Kidney (tissue), 13 donors: ENCODE measurements at regions not wholly inside any gene's neighbourhood (a gene's known extent, or its start where the extent isn't known, plus 50 kb on each side); places are given as distances from the start of the nearest gene placed in this dataset.

Experiments used
- DNase-seq, 5 donors: peaks; one replicate each; pipeline ENCODE4 v3.0.0-alpha.2; 2013 to 2020
- FAIRE-seq: peaks from 2 replicates; lab custom pipeline; 2012; peaks lifted over from hg19 to GRCh38; lab: Jason Lieb, UNC
- H3K27ac ChIP-seq, 2 donors: one replicate each; pipeline ENCODE4 v1.7.0; 2013; ENCODE audit warnings: low read depth in 2 of 2, low read length in 2 of 2, inconsistent platforms in 1 of 2
- H3K27me3 ChIP-seq: one replicate; pipeline ENCODE4 v1.7.1; 2013; ENCODE audit warnings: low read length, inconsistent platforms; ENCODE audit not compliant: control insufficient read depth, insufficient read depth
- H3K36me3 ChIP-seq, 3 donors: one replicate each; pipeline versions ENCODE4 v1.7.0 to v1.7.1; 2013; ENCODE audit warnings: low read length in 3 of 3, control low read depth in 1 of 3, inconsistent platforms in 1 of 3; ENCODE audit not compliant: insufficient read depth in 3 of 3, control insufficient read depth in 2 of 3
- H3K4me1 ChIP-seq, 3 donors: one replicate each; pipeline versions ENCODE4 v1.7.0 to v1.7.1; 2013; ENCODE audit warnings: low read length in 3 of 3, inconsistent platforms in 1 of 3, low read depth in 1 of 3; ENCODE audit not compliant: control insufficient read depth in 2 of 3, insufficient read depth in 2 of 3
- H3K4me3 ChIP-seq, 3 donors: one replicate each; pipeline versions ENCODE4 v1.7.0 to v1.8.1; 2013; ENCODE audit warnings: low read length in 3 of 3, control low read depth in 1 of 3, inconsistent platforms in 1 of 3
- H3K9ac ChIP-seq, 3 donors: one replicate each; pipeline versions ENCODE4 v1.7.0 to v1.7.1; 2013; ENCODE audit warnings: low read length in 3 of 3, control low read depth in 1 of 3, inconsistent platforms in 1 of 3
- H3K9me3 ChIP-seq, 3 donors: one replicate each; pipeline versions ENCODE4 v1.7.0 to v1.7.1; 2013; ENCODE audit warnings: low read length in 3 of 3, control low read depth in 1 of 3, inconsistent platforms in 1 of 3; ENCODE audit not compliant: control insufficient read depth in 2 of 3, insufficient read depth in 1 of 3
- intact Hi-C: fragments of 100-400 bp; cut with DNase I; formaldehyde crosslinking; loops from one replicate; pipeline ENCODE4 v1.11.1; 2022
- TF ChIP-seq, protein P1 (sequence below): IDR thresholded peaks from 3 replicates; pipeline ENCODE4 v1.5.1; 2012; ENCODE audit warnings: mild to moderate bottlenecking, moderate library complexity, borderline replicate concordance; ENCODE audit not compliant: insufficient read depth; ENCODE audit errors: extremely low read depth
- donor health status: control.
- donor health status: control.
- donor health status: control.
- donor health status: control.
- donor health status: control.
- donor health status: DM: yes; HTN: yes; CAD: no.
- donor health status: Normal renal cell carcinoma (clear cell type).

DNA sequence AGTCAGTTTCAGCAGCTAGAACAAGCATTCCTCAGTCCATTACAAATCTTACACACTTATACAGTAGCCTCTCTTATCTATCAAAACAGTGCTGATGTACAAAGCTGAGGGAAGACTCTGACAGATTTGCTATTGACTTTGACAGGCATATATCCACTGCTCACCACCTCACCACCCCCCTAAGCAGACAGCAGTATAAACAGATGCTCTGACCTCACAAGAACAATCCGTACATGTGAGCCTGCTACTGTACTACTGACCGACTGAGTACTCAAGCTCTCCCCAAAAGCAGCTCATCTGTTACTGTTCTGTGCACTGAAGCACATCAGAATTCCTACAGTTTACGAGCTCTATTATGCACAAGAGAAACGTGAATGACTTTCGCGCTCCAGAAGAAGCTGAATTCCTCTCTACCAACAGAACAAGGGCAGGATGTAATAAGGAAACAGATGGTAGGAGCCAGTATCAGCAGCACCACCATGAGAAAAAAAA, 95.6 kb upstream of the PDE1A start:
- FAIRE-seq (no peak), DNase-seq (peak in 3 of 5 donors; percentile 20 to 80 (median 69))
- intact Hi-C loops: no loop called here
- Histone ChIP-seq H3K27ac (no peak overlapping the region), H3K36me3 (no peaks in the 10 kb centered on the region), H3K27me3 (no peaks in the 10 kb centered on the region), H3K4me3 (peak overlapping the region in 2 of 3 donors; percentile 28 to 37), H3K4me1 (no peaks in the 10 kb centered on the region), H3K9me3 (no peaks in the 10 kb centered on the region), H3K9ac (no peak overlapping the region)
- TF ChIP-seq, protein P1, sequence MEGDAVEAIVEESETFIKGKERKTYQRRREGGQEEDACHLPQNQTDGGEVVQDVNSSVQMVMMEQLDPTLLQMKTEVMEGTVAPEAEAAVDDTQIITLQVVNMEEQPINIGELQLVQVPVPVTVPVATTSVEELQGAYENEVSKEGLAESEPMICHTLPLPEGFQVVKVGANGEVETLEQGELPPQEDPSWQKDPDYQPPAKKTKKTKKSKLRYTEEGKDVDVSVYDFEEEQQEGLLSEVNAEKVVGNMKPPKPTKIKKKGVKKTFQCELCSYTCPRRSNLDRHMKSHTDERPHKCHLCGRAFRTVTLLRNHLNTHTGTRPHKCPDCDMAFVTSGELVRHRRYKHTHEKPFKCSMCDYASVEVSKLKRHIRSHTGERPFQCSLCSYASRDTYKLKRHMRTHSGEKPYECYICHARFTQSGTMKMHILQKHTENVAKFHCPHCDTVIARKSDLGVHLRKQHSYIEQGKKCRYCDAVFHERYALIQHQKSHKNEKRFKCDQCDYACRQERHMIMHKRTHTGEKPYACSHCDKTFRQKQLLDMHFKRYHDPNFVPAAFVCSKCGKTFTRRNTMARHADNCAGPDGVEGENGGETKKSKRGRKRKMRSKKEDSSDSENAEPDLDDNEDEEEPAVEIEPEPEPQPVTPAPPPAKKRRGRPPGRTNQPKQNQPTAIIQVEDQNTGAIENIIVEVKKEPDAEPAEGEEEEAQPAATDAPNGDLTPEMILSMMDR: no peak

DNA sequence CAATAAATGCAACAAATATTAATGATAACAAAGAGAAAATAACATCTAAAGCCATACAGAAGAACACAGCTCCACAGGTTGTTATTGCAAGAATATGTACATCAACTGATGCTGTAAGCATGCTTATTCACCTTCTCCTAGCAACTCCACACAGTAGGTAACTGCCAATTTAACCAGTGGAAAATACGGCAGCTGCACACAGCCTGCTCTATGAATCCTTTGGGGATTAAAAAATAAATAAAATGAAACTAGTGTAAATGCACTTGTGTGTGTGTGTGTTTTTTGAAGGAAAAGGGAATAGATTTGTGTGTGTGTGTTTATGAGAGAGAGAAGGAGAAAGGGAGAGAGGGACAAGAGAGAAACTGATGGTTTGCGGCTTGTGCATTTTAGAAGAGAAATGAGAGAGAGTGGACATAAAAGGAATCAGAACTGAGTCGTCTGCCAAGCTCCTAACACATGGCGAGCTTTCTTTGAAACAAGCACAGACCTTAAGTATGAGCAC, 96.2 kb upstream of the PDE1A start:
- DNase-seq (peak in 1 of 5 donors; percentile 11), FAIRE-seq (no peak)
- Histone ChIP-seq H3K27ac (no peak overlapping the region), H3K4me3 (peak overlapping the region in 1 of 3 donors; percentile 28), H3K9me3 (no peaks in the 10 kb centered on the region), H3K27me3 (no peaks in the 10 kb centered on the region), H3K4me1 (no peaks in the 10 kb centered on the region), H3K9ac (no peak overlapping the region), H3K36me3 (no peaks in the 10 kb centered on the region)
- TF ChIP-seq, protein P1: no peak
- intact Hi-C loops: no loop called here

DNA sequence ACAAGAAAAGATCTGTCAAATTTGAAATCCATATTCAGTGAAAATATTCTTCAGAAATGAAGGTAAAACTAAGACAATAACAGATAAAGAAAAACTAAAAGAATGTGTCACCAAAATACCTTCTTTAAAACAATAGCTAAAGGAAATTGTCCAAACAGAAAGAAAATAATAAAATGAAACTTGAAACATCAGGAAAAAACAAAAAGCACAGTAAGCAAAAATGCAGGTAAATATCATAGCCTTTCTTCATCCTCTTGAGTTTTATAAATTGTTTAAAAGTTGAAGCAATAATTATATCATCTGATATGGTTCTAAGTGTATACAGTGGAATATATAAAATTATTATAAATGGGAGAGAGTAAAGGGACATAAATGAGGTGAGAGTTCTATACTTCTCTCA, 103.8 kb upstream of the PDE1A start:
- TF ChIP-seq, protein P1: no peak
- no peaks in the 10 kb centered on the region for H3K36me3 ChIP-seq
- no peaks in the 10 kb centered on the region for H3K4me1 ChIP-seq
- no peaks in the 10 kb centered on the region for H3K27me3 ChIP-seq
- no peak overlapping the region for H3K4me3 ChIP-seq
- H3K27ac ChIP-seq: no peak overlapping the region
- no peak for FAIRE-seq
- no peak overlapping the region for H3K9ac ChIP-seq
- intact Hi-C loops: no loop called here
- DNase-seq: no peak
- no peaks in the 10 kb centered on the region for H3K9me3 ChIP-seq

DNA sequence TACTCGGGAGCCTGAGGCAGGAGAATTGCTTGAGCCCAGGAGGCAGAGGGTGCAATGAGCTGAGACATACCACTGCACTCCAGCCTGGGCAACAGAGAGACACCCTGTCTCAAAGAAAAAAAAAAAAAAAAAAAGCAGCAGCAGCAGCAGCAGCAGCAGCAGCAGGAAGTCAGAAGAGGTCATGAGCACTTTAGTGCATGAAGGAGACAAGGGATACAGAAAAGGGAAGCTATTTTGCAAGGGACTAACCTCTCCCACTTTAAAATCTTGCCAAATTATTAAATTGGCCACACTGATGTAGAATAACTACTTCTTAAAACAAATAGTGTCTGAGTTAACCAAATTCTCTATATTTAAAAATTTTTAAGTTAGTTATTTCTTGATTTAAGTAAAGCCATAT, 113.4 kb upstream of the PDE1A start:
- Histone ChIP-seq H3K9ac (no peak overlapping the region), H3K27me3 (no peaks in the 10 kb centered on the region), H3K36me3 (no peaks in the 10 kb centered on the region), H3K27ac (no peak overlapping the region), H3K4me1 (no peaks in the 10 kb centered on the region), H3K4me3 (no peak overlapping the region), H3K9me3 (no peaks in the 10 kb centered on the region)
- FAIRE-seq (peak; percentile 78), DNase-seq (no peak)
- TF ChIP-seq, protein P1: no peak
- intact Hi-C loops: no loop called here
